ENCODE measurements at regions not wholly inside any gene's neighbourhood (a gene's known extent, or its start where the extent isn't known, plus 50 kb on each side); places are given as distances from the start of the nearest gene placed in this dataset.

DNA sequence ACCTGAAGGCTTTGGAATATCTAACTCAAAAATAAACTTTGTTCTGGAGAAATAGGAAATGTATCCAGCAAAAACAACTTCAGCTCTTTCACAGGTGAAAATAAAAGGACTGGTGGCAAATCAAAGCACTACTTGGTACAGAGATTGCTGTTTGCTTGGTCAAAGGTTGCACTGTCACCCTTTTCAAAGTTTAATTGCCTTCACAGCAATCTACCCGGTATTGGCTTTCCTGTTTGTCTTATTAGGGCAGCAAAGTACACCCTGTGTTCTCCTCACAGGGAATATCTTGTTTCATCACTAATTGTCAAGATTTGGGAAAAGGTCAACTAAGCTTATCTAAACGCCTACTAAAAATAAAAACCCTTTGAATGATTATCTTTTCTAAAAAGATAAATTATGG lies 214.1 kb upstream of the ADCY2 start:
- no peak overlapping the region for H3K4me3 ChIP-seq
- no peaks in the 10 kb centered on the region for H3K27me3 ChIP-seq
- no peaks in the 10 kb centered on the region for H3K4me1 ChIP-seq
- DNase-seq (ENCODE audit: low spot score), result no peak
- TF ChIP-seq CTCF (IDR thresholded peaks at IDR 0.05), result no peak
- H3K9me3 ChIP-seq, result no peaks in the 10 kb centered on the region
- no peak overlapping the region for H3K27ac ChIP-seq
- H3K36me3 ChIP-seq, result no peaks in the 10 kb centered on the region

- no peaks in the 10 kb centered on the region for H3K9me3 ChIP-seq
- no peak overlapping the region for H3K27ac ChIP-seq
- no peak for DNase-seq (ENCODE audit: low spot score)
- no peak overlapping the region for H3K4me3 ChIP-seq
- no peaks in the 10 kb centered on the region for H3K27me3 ChIP-seq
- TF ChIP-seq CTCF (IDR thresholded peaks at IDR 0.05), result no peak
- no peaks in the 10 kb centered on the region for H3K4me1 ChIP-seq
- H3K36me3 ChIP-seq, result no peaks in the 10 kb centered on the region
These were observed 210.2 kb upstream of the ADCY2 start for GRCh38 chr5:7185742-7186141.

GRCh38 chr5:7186818-7187217 lies 209.1 kb upstream of the ADCY2 start:
- no peak overlapping the region for H3K4me3 ChIP-seq
- no peaks in the 10 kb centered on the region for H3K9me3 ChIP-seq
- no peak for TF ChIP-seq CTCF (IDR thresholded peaks at IDR 0.05)
- H3K36me3 ChIP-seq, result no peaks in the 10 kb centered on the region
- H3K27ac ChIP-seq, result no peak overlapping the region
- H3K27me3 ChIP-seq, result no peaks in the 10 kb centered on the region
- no peaks in the 10 kb centered on the region for H3K4me1 ChIP-seq
- DNase-seq (ENCODE audit: low spot score), result no peak

GRCh38 chr5:7190712-7191250 lies 205.2 kb upstream of the ADCY2 start:
- no peak overlapping the region for H3K4me3 ChIP-seq
- TF ChIP-seq CTCF (IDR thresholded peaks at IDR 0.05), result no peak
- H3K36me3 ChIP-seq, result no peaks in the 10 kb centered on the region
- no peaks in the 10 kb centered on the region for H3K4me1 ChIP-seq
- no peaks in the 10 kb centered on the region for H3K27me3 ChIP-seq
- no peak overlapping the region for H3K27ac ChIP-seq
- no peak for DNase-seq (ENCODE audit: low spot score)
- H3K9me3 ChIP-seq, result no peaks in the 10 kb centered on the region

GRCh38 chr5:7192016-7192415 lies 203.9 kb upstream of the ADCY2 start:
- H3K4me3 ChIP-seq, result no peak overlapping the region
- H3K27ac ChIP-seq, result no peak overlapping the region
- TF ChIP-seq CTCF (IDR thresholded peaks at IDR 0.05), result no peak
- no peaks in the 10 kb centered on the region for H3K36me3 ChIP-seq
- H3K9me3 ChIP-seq, result no peaks in the 10 kb centered on the region
- no peaks in the 10 kb centered on the region for H3K4me1 ChIP-seq
- H3K27me3 ChIP-seq, result no peaks in the 10 kb centered on the region
- no peak for DNase-seq (ENCODE audit: low spot score)

DNA sequence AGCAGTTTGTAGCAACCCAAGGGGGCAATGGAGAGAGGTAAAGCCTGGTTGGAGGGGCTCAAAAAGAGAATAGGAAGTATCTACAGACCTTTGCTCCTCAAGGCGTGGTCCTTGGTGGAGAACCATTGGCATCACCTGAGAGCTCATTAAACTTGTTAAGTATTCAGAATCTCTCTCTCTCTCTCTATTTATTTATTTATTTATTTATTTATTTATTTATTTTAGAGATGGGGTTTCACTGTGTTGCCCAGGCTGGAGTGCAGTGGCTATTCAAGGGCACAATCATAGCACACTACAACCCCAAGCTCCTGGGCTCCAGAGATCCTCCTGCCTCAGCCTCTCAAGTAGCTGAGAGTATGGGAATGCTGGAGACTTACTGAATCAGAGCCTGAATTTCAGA lies 193.1 kb upstream of the ADCY2 start:
- no peak for TF ChIP-seq CTCF (IDR thresholded peaks at IDR 0.05)
- H3K9me3 ChIP-seq, result no peaks in the 10 kb centered on the region
- no peaks in the 10 kb centered on the region for H3K4me1 ChIP-seq
- H3K36me3 ChIP-seq, result no peaks in the 10 kb centered on the region
- no peak overlapping the region for H3K27ac ChIP-seq
- DNase-seq (ENCODE audit: low spot score), result no peak
- H3K4me3 ChIP-seq, result no peak overlapping the region
- H3K27me3 ChIP-seq, result no peaks in the 10 kb centered on the region

Measured in right atrium auricular region (tissue), 2 donors.